ENCODE measurements at regions not wholly inside any gene's neighbourhood (a gene's known extent, or its start where the extent isn't known, plus 50 kb on each side); places are given as distances from the start of the nearest gene placed in this dataset.
A peak's percentile ranks its signal among the peaks of the same experiment; 100 is the strongest.

DNA sequence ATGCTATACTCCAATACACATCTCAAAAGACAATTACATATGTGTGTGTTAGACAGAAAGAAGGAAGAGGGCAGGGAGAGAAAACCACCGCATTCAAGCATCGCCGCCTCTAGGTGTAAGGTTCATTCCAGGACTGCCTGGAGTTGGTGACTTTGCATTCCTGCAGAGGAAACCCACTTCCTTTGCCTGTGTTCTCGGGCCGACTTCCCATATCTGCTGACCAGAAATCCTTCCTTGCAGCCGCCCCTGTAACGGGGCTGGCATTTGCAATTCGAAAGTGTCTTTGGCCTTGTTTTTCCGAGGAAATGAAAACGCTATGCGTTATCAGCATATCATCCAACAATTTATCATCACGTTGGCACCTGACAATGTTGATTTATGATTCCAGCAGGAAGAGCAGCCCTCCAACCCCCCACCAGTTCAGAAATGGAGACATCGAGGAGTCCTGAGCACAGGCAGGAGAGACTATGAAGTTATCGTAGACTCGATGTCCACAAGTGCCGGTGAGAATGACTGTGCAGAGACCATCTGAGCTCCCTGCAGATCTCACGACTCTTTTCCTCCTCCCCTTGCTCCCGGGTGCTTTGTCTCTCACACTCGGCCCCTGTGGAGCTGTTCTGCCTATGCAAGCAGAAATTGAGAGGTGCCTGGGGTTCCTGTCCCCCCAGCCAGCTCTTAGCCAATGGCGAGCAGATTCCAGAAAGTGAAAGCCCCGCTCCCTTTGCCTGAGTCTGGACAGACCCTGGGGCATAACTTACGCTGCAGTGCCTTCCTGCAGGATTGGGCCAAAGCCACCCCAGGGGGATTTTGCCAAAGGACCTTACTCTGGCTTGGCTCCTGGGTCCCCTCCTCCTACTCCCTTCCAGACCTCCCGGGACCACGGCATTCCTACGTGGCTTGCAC, 68.9 kb upstream of the FOXK1 start:
- DNase-seq (ENCODE audit: low spot score): peak; percentile 90

GRCh38 chr7:4613846-4614548, 68.1 kb upstream of the FOXK1 start:
- DNase-seq (ENCODE audit: low spot score): peak; percentile 28

DNA sequence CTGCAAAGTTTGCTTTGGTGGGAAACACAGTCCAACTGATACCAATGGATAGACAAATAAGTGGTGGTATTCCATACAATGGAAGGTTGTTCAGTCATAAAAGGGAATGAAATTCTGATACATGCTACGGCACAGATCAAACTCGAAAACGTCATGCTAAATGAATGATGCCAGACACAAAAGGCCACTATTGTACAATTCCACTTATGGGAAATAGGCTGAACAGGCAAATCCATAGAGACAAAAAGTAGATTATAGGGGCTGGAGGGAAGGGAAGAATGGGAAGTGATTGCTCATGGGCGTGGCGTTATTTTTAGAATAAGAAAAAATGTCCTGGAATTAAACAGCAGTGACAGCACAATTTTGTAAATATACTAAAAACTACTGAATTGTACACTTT, 66.0 kb upstream of the FOXK1 start:
- no peak for DNase-seq (ENCODE audit: low spot score)

- no peak for DNase-seq (ENCODE audit: low spot score)
Observed at GRCh38 chr7:4621396-4621795, 60.7 kb upstream of the FOXK1 start.

GRCh38 chr7:4626318-4626845, 55.7 kb upstream of the FOXK1 start:
- no peak for DNase-seq (ENCODE audit: low spot score)

GRCh38 chr7:4629287-4629895, 52.7 kb upstream of the FOXK1 start:
- DNase-seq (ENCODE audit: low spot score): no peak

DNA sequence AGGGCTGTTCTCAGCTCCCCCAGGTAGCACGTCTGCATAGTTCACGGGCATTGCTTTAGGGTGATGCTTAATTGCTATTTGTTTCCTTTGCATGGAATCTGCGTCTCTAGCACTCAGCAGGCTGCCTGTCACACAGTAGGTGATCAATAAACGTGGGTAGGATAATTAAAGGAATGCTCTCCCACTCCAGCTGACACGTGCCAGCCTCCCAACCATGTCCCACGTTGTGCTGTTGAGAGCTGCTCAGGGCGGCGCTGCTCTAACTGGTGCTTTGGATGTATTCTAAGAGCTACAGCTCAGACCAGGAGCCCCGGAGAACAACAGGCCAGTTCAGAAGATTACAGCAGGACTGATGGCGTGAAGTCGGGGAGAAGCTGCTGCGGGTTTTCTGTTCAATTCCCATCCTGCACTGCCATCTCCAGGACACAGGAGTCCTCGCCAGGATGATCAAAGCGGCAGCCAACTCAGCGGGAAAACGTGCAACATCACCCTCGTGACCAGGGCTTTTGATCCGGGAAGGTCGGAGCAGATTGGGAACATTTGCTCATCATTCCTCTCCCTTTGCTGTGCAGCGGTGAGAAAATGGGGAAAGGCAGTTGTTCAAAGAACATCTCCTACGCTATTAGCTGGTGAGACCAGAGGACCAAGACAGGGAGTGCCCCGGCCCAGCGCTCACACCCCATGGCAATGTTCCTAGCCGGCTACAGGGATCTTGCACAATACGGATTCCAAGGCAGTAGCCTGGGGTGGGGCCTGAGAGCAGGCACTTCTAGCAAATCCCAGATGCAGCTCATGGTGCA, 50.5 kb upstream of the FOXK1 start:
- DNase-seq (ENCODE audit: low spot score): peak; percentile 97

All from A172 (cell line).